ENCODE measurements at regions not wholly inside any gene's neighbourhood (a gene's known extent, or its start where the extent isn't known, plus 50 kb on each side); places are given as distances from the start of the nearest gene placed in this dataset.

- Mint-ChIP-seq H3K4me3 (ENCODE audit: unreplicated experiment) (no peak overlapping the region), H3K27ac (ENCODE audit: unreplicated experiment) (no peak overlapping the region), H3K27me3 (ENCODE audit: insufficient read depth, unreplicated experiment) (no peaks in the 10 kb centered on the region), H3K9me3 (ENCODE audit: unreplicated experiment) (no peaks in the 10 kb centered on the region), H3K4me1 (ENCODE audit: low read depth, unreplicated experiment) (no peaks in the 10 kb centered on the region), H3K36me3 (ENCODE audit: insufficient read depth, unreplicated experiment) (no peaks in the 10 kb centered on the region)
- TF ChIP-seq CTCF (IDR thresholded peaks at IDR 0.05; ENCODE audit: insufficient read depth in 1 of 2, low read depth in 1 of 2, low read length in 1 of 2, severe bottlenecking in 1 of 2, unreplicated experiment in 1 of 2) = no peak
- Histone ChIP-seq H3K9me3 (no peaks in the 10 kb centered on the region), H3K27me3 (replicated peaks; ENCODE audit: control insufficient read depth, insufficient read depth, low read length) (no peaks in the 10 kb centered on the region), H3K4me3 (ENCODE audit: low read depth, low read length) (no peak overlapping the region), H3K36me3 (ENCODE audit: control insufficient read depth, insufficient read depth, low read length) (no peaks in the 10 kb centered on the region), H3K4me1 (no peaks in the 10 kb centered on the region)
- CTCF ChIA-PET = no interaction called here
- intact Hi-C loops (cut with micrococcal nuclease; ENCODE audit: unreplicated experiment) = no loop called here
- POLR2A ChIA-PET = no interaction called here
- no peak for DNase-seq
- no TSS peak for BruUV-seq (replicated peaks)
Observed at GRCh38 chr6:14965424-14966075, 280.3 kb upstream of the JARID2 start.

- Mint-ChIP-seq H3K27me3 (ENCODE audit: insufficient read depth, unreplicated experiment) (no peaks in the 10 kb centered on the region), H3K4me1 (ENCODE audit: low read depth, unreplicated experiment) (no peaks in the 10 kb centered on the region), H3K9me3 (ENCODE audit: unreplicated experiment) (no peaks in the 10 kb centered on the region), H3K27ac (ENCODE audit: unreplicated experiment) (no peak overlapping the region), H3K36me3 (ENCODE audit: insufficient read depth, unreplicated experiment) (no peaks in the 10 kb centered on the region), H3K4me3 (ENCODE audit: unreplicated experiment) (no peak overlapping the region)
- Histone ChIP-seq H3K4me1 (no peaks in the 10 kb centered on the region), H3K4me3 (ENCODE audit: low read depth, low read length) (no peak overlapping the region), H3K9me3 (no peaks in the 10 kb centered on the region), H3K36me3 (ENCODE audit: control insufficient read depth, insufficient read depth, low read length) (no peaks in the 10 kb centered on the region), H3K27me3 (replicated peaks; ENCODE audit: control insufficient read depth, insufficient read depth, low read length) (no peaks in the 10 kb centered on the region)
- intact Hi-C loops (cut with micrococcal nuclease; ENCODE audit: unreplicated experiment) = no loop called here
- DNase-seq = no peak
- ChIA-PET CTCF (no interaction called here), POLR2A (no interaction called here)
- no TSS peak for BruUV-seq (replicated peaks)
- no peak for TF ChIP-seq CTCF (IDR thresholded peaks at IDR 0.05; ENCODE audit: insufficient read depth in 1 of 2, low read depth in 1 of 2, low read length in 1 of 2, severe bottlenecking in 1 of 2, unreplicated experiment in 1 of 2)
Observed at GRCh38 chr6:14966096-14966905, 279.6 kb upstream of the JARID2 start.

- no peak for TF ChIP-seq CTCF (IDR thresholded peaks at IDR 0.05; ENCODE audit: insufficient read depth in 1 of 2, low read depth in 1 of 2, low read length in 1 of 2, severe bottlenecking in 1 of 2, unreplicated experiment in 1 of 2)
- Mint-ChIP-seq H3K4me3 (ENCODE audit: unreplicated experiment) (no peak overlapping the region), H3K27ac (ENCODE audit: unreplicated experiment) (no peak overlapping the region), H3K36me3 (ENCODE audit: insufficient read depth, unreplicated experiment) (no peaks in the 10 kb centered on the region), H3K27me3 (ENCODE audit: insufficient read depth, unreplicated experiment) (no peaks in the 10 kb centered on the region), H3K4me1 (ENCODE audit: low read depth, unreplicated experiment) (no peaks in the 10 kb centered on the region), H3K9me3 (ENCODE audit: unreplicated experiment) (no peaks in the 10 kb centered on the region)
- Histone ChIP-seq H3K4me3 (ENCODE audit: low read depth, low read length) (no peak overlapping the region), H3K27me3 (replicated peaks; ENCODE audit: control insufficient read depth, insufficient read depth, low read length) (no peaks in the 10 kb centered on the region), H3K36me3 (ENCODE audit: control insufficient read depth, insufficient read depth, low read length) (no peaks in the 10 kb centered on the region), H3K4me1 (no peaks in the 10 kb centered on the region), H3K9me3 (no peaks in the 10 kb centered on the region)
- no TSS peak for BruUV-seq (replicated peaks)
- ChIA-PET CTCF (interaction anchor here (0.6 kb wide), 1 partner anchor 90 kb away, joined by 3 read pairs; no protein-coding TSS in a partner anchor), POLR2A (no interaction called here)
- DNase-seq = no peak
- intact Hi-C loops (cut with micrococcal nuclease; ENCODE audit: unreplicated experiment) = no loop called here
Observed at GRCh38 chr6:14966906-14967711, 278.8 kb upstream of the JARID2 start.

Data from Caco-2 (cell line).